NCI-H2081 (cell line): ENCODE measurements at regions not wholly inside any gene's neighbourhood (a gene's known extent, or its start where the extent isn't known, plus 50 kb on each side); places are given as distances from the start of the nearest gene placed in this dataset.
A peak's percentile ranks its signal among the peaks of the same experiment; 100 is the strongest.
"Not testable (repeated sequence)": the region's sequence is repeated elsewhere in the genome, so short reads cannot be mapped to it uniquely, and the experiment has no call there.

Source experiments
- DNase-seq, 2 experiments: peaks; one replicate each; lab custom pipeline; 2025; lab: John Stamatoyannopoulos, UW

DNA sequence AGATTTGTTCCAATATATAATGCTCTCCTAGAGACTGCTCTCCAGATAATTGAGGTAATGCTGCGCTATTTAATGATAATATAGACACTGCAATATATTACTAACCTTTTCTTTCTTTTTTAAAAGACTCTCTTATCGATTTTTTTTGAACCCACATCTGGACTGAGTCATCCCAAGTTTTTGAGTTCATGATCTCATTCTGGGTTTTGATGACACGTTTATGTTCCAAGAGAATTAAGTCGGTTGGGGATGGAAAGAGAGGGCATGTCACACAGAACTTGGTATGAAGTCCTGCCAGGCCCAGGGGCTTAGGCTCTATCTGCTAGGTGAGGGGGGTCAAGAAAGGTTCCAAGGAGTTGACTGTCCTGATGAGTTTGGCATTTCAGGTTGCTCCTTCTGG lies 431.1 kb downstream of the MFSD1 start:
- no peak for DNase-seq

DNA sequence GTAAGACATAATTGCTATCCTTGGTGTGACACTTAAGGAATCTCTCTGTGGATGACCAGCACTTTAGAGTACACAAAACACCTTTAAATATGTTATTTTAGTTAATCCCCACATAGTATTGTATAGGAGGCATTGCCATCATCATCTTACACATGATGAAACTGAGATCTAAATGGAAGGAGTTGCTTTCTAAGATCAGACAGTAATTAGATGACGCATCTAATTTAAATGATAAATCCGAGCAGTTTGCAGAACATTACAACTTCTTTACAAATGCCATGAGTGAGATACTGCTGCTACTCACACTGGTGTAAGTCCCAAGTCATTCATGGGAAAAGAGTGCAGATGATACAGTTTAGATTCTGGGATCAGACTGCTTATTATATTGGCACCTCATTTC lies 431.9 kb downstream of the MFSD1 start:
- no peak for DNase-seq

DNA sequence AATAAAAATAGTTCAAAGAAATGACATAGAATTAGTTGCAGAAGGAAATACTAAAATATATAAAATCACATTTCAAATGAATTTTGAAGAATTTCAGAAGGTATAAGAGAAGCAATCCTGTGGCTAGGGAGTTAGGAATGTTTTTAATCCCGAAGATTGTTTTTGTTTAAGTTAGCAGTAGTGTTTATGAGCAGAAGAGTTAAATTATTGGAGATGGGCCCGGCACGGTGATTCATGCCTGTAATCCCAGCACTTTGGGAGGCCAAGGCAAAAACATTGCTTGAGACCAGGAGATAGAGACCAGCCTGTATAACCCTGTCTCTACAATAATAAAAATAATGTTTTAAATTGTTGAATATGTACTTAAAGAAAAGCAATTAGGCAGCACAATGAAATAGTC lies 432.5 kb downstream of the MFSD1 start:
- no peak for DNase-seq

DNA sequence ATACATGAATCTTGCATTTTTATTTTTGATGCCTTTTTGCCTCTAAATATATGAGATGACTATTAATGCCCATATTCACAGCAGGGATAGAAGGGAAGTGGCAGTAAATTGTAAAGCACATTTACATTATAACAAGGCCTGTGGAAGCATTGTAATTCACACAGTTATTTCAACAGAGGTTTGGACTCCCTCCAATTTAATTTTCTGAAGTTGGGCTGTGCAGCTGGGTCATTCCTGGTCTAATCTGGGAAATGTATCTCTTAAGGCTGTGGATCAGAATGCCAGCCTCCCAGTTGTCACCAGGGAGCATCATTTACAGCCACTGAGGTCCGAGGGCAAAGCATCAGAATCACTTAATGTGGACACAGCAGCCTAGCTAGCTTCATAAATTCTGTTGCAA lies 434.5 kb downstream of the MFSD1 start:
- peak; percentile 50 to 79 for DNase-seq

DNA sequence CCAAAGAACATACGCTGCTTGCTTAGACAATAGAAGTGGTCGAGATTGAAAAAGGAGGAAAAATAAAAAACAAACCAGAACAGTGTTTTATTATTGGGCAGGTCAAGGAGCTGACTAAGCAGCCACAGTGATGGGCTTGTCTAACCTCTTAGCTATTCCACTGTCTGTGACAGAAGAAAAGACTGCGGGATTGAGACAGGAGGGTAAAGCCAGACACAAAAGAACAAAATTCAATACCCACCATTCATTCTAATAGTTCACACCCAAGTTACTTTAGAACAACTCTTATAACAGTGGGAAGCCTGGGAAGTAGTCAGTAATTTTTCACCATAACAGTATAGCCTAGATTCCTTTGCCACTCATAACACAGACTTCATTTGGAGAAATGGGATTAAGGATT lies 435.4 kb downstream of the MFSD1 start:
- DNase-seq, result no peak

- no peak for DNase-seq
These were observed 436.8 kb downstream of the MFSD1 start for GRCh38 chr3:159238646-159239045.

GRCh38 chr3:159239059-159239458 lies 437.2 kb downstream of the MFSD1 start:
- DNase-seq, result peak in 1 of 2 experiments; percentile 9

- no peak for DNase-seq
These were observed 443.1 kb downstream of the MFSD1 start for GRCh38 chr3:159244933-159245332.

GRCh38 chr3:159245871-159246270 lies 444.0 kb downstream of the MFSD1 start:
- DNase-seq, result no peak

- no peak for DNase-seq
These were observed 444.5 kb downstream of the MFSD1 start for GRCh38 chr3:159246385-159246784.

- DNase-seq, result no peak
These were observed 447.8 kb downstream of the MFSD1 start for GRCh38 chr3:159249472-159250174.

- no peak for DNase-seq
These were observed 449.1 kb downstream of the MFSD1 start for GRCh38 chr3:159250961-159251360.

DNA sequence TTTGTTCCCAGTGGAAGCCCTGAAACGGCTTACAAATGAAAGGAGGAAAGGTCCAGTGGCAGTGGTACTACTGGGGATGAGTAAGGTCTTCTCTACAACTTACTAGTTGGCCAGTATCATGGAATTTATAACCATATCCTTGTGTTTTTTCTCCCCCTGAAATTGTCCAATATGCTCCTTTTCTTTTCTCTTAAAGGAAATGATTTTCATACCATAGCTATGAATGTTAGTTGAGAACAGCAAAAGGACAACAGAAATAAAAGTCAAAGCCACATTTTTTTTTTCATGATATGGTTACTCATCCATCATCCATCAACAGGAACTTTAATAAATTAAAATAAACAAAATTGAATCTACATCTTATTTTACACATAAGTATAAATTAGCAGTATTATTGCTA lies 450.4 kb downstream of the MFSD1 start:
- no peak for DNase-seq

GRCh38 chr3:159252772-159253384 lies 451.0 kb downstream of the MFSD1 start:
- DNase-seq, result peak; percentile 64 to 73

DNA sequence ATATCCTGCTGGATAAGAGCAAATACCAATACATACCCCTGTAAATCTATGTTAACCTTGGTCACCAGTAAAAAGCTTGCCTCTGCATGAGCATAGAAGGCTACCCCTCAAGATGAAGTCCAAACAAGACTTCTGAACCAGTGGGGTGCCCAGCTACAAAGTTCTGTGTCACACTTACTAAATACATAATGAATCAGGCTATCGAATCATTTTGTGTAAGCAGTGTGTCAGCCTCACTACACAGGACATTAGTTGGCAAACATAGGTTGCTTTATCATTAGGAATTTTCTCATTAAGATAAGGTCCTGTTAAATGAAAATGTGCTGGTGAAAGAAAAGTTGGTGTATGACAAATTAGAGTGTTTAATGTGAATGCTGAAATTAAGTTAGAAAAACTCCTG lies 452.0 kb downstream of the MFSD1 start:
- DNase-seq, result no peak

DNA sequence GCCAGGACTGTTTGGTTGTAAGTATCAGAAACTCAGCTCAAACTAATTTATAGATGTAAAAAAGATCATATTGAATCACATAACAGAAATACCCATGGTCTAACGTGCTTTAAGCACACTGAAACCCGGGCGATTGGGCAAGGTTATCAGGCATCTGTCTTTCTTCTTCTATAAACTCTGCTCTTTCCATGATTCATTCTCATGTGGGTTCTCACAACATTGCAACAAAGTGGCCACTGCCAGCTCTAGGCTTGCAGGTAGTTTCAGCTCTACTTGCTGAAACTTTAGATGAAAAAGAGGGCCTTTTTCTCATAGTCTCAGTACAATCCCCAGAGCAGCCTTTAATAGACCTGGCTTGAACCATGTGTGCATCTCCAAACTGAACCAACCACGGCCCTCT lies 456.1 kb downstream of the MFSD1 start:
- DNase-seq, result no peak

DNA sequence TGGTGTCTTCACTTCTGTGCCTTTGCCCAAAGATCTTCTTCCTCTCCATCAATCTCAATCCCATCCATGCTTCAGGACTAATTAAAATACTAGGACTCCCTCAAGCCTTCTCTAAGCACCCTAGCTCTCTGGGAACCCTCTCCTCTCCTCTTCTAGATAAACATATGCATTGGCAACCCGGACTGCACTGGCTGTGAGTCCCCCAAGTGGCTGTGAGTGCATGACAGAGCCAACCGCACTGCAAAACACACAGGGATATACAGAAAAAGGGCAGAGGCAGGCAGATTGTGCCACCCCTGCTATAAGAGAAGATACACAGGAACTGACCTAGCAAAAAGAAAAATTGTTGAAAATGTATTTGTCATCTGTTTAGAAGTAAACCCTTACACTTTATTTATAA lies 457.1 kb downstream of the MFSD1 start:
- no peak for DNase-seq

DNA sequence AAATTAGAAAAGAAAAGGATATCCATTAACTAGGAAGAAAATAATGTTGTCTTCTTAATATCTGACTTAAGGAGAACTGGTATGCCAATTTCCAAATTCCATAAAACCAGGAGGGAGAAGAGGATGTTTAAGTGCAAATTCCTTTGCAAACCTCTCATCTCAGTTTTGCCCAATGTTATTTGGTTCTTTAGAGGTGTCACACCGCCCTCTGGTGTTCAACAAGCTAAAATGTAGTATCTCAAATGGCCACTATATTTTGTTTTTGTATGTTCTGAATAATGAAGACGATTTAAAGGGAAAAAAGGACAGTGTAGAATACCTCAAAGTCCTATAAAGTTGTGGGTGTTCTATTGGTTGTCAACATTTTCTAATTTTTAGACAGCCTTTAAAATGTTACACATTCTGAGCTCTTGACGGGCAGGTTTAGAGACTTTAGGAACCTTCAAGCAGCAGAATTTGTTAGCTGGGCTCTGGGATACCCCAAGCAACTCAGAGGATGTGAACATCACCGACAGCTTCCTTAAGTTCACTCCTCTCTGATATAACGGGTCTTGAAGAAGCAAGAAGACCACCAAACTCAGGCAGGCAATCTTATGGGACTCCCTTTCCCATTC lies 458.3 kb downstream of the MFSD1 start:
- DNase-seq, result peak; percentile 71 to 81

- not testable (repeated sequence) for DNase-seq
These were observed 459.5 kb downstream of the MFSD1 start for GRCh38 chr3:159261333-159261732.

- peak; percentile 63 to 73 for DNase-seq
These were observed 462.1 kb downstream of the MFSD1 start for GRCh38 chr3:159263750-159264553.

DNA sequence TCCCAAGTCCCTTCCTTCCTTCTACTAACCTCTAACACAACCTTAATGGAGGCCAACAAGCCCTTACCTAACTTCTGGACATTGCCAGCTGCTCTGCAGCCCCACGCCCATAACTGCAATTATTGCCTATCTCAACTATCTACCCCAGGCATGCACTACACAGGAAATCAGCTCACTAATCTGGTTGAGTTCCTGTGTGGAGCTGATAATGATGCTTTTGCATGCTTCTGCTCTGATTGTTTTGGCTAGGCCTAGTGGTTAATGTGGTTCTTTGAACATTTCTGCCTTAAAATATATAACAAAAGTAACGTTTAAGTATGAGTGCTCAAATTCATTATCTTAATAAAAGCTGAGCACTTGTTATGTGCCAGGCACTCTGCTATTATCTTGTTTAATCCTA lies 463.9 kb downstream of the MFSD1 start:
- no peak for DNase-seq

- peak; percentile 69 to 73 for DNase-seq
These were observed 464.9 kb downstream of the MFSD1 start for GRCh38 chr3:159266779-159267178.
